ENCODE measurements at regions not wholly inside any gene's neighbourhood (a gene's known extent, or its start where the extent isn't known, plus 50 kb on each side); places are given as distances from the start of the nearest gene placed in this dataset.

DNA sequence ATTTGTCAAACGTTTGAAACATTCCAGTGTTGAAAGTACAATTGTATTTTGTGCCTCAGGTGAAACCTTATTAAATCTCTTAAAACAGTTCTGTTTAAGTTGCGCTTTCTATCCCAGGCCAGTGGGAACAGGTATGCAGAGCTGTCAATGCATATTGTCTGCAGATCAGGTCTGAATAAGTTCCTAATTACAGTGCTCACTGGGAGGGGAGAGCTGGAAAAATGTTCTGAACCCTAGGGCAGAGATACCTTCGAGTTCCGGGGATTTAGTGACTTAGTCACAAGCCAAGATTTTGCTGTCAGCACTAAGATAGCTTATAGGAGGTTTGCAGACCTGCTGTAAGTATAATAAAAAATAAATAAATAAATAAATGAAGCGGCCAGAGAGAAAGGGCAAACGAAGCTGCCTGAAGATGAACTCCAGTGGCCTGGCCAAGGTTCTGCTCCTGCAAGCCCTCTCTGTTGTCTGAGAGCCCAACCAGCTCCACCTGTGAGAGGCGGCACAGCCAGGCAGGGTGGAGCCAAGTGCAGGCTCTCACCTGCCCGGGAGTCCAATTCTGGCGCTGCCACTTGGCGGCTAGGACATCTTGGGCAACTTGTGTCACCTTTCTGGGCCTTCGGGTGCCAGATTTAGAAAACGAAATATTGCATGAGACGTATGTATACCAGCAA, 97.9 kb upstream of the SLC7A1 start:
- Histone ChIP-seq H3K27ac (no peak overlapping the region), H3K27me3 (no peaks in the 10 kb centered on the region), H3K36me3 (no peaks in the 10 kb centered on the region), H3K4me3 (no peak overlapping the region), H3K4me1 (no peaks in the 10 kb centered on the region), H3K9me3 (no peaks in the 10 kb centered on the region)
- DNase-seq (ENCODE audit: low spot score) = no peak
- TF ChIP-seq, protein P1, sequence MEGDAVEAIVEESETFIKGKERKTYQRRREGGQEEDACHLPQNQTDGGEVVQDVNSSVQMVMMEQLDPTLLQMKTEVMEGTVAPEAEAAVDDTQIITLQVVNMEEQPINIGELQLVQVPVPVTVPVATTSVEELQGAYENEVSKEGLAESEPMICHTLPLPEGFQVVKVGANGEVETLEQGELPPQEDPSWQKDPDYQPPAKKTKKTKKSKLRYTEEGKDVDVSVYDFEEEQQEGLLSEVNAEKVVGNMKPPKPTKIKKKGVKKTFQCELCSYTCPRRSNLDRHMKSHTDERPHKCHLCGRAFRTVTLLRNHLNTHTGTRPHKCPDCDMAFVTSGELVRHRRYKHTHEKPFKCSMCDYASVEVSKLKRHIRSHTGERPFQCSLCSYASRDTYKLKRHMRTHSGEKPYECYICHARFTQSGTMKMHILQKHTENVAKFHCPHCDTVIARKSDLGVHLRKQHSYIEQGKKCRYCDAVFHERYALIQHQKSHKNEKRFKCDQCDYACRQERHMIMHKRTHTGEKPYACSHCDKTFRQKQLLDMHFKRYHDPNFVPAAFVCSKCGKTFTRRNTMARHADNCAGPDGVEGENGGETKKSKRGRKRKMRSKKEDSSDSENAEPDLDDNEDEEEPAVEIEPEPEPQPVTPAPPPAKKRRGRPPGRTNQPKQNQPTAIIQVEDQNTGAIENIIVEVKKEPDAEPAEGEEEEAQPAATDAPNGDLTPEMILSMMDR (IDR thresholded peaks at IDR 0.05) = no peak

DNA sequence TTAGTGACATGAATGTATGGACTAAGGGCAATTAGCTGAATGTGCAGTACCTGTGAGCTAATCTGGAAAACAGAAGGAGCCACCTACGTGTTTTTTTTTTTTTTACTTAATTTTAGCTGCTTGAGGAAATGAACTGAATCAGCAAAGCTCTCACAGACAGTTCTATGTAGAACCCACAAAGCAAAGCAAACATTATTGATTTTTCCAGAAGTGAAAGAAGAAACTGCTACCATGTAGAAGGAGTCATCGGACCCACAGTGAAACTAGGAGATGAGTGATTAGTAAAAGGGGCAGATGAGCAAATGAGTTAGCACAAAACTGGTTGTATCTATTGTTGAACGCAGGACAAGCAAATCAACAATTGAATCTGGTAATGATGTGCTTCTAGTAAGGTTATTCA, 94.1 kb upstream of the SLC7A1 start:
- H3K9me3 ChIP-seq = no peaks in the 10 kb centered on the region
- H3K27me3 ChIP-seq = no peaks in the 10 kb centered on the region
- TF ChIP-seq, protein P1 (IDR thresholded peaks at IDR 0.05) = no peak
- H3K36me3 ChIP-seq = no peaks in the 10 kb centered on the region
- no peak overlapping the region for H3K27ac ChIP-seq
- DNase-seq (ENCODE audit: low spot score) = no peak
- peaks cover 0 to 4% of the 10 kb centered on the region in 2 donors for H3K4me1 ChIP-seq
- H3K4me3 ChIP-seq = no peak overlapping the region

DNA sequence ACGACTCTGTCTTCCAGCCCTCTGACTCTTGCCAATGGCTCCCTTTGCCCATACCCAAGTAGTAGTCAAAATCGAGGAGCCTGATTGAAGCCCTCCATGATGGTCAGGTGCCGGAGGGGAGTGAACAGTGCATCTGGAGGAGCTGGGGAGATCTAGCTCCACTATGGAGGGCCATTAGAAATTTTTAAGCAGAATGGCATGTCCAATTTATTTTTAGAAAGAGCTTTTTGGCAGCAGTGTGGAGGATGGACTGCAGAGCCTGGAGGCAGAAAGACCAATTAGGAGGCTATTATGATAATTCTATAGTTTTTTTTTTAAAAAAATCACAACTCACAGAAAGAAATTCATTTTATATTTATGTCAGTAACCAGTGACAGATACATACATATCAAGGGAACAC, 92.7 kb upstream of the SLC7A1 start:
- TF ChIP-seq, protein P1 (IDR thresholded peaks at IDR 0.05) = no peak
- Histone ChIP-seq H3K4me1 (peaks cover 0 to 4% of the 10 kb centered on the region in 2 donors), H3K36me3 (no peaks in the 10 kb centered on the region), H3K27me3 (no peaks in the 10 kb centered on the region), H3K9me3 (peaks cover 0 to 8% of the 10 kb centered on the region in 2 donors), H3K4me3 (no peak overlapping the region), H3K27ac (no peak overlapping the region)
- no peak for DNase-seq (ENCODE audit: low spot score)

- Histone ChIP-seq H3K4me1 (peaks cover 0 to 8% of the 10 kb centered on the region in 2 donors), H3K27ac (no peak overlapping the region), H3K36me3 (no peaks in the 10 kb centered on the region), H3K27me3 (no peaks in the 10 kb centered on the region), H3K9me3 (peaks cover 0 to 8% of the 10 kb centered on the region in 2 donors), H3K4me3 (no peak overlapping the region)
- no peak for DNase-seq (ENCODE audit: low spot score)
- TF ChIP-seq, protein P1 (IDR thresholded peaks at IDR 0.05) = no peak
These were observed 89.0 kb upstream of the SLC7A1 start for GRCh38 chr13:29684441-29684840.

DNA sequence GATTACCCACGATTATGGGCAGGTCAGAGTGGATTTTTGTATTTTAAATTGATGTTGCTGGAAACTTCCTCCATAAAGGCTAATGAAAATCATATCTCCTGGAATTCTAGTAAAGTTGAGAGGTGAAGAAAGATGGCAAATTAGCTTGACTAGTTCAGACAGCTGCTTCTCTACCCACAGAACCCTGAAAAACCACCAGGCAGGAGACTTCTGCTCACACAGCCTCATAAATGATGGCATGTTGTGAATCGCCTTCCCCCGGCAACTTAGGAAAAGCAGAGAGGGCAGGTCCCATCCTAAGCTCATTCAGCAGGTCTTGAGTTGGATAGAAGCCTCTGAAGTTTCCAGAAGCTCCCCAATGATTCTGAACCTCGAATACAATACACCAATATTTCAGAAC, 87.6 kb upstream of the SLC7A1 start:
- Histone ChIP-seq H3K27me3 (no peaks in the 10 kb centered on the region), H3K36me3 (no peaks in the 10 kb centered on the region), H3K4me1 (peaks cover 0 to 10% of the 10 kb centered on the region in 2 donors), H3K27ac (no peak overlapping the region), H3K9me3 (peaks cover 0 to 8% of the 10 kb centered on the region in 2 donors), H3K4me3 (no peak overlapping the region)
- TF ChIP-seq, protein P1 (IDR thresholded peaks at IDR 0.05) = no peak
- no peak for DNase-seq (ENCODE audit: low spot score)

- DNase-seq (ENCODE audit: low spot score) = no peak
- Histone ChIP-seq H3K27ac (no peak overlapping the region), H3K36me3 (no peaks in the 10 kb centered on the region), H3K27me3 (no peaks in the 10 kb centered on the region), H3K4me1 (peaks cover 0 to 8% of the 10 kb centered on the region in 2 donors), H3K9me3 (peaks cover 0 to 8% of the 10 kb centered on the region in 2 donors), H3K4me3 (no peak overlapping the region)
- TF ChIP-seq, protein P1 (IDR thresholded peaks at IDR 0.05) = no peak
These were observed 86.4 kb upstream of the SLC7A1 start for GRCh38 chr13:29681864-29682263.
